C1 segment of cervical spinal cord (tissue), 14 donors: ENCODE measurements at regions not wholly inside any gene's neighbourhood (a gene's known extent, or its start where the extent isn't known, plus 50 kb on each side); places are given as distances from the start of the nearest gene placed in this dataset.
"Not testable (repeated sequence)": the region's sequence is repeated elsewhere in the genome, so short reads cannot be mapped to it uniquely, and the experiment has no call there.

Experiments used
- DNase-seq, 14 donors: peaks; one replicate each; lab custom pipeline; 2025; lab: John Stamatoyannopoulos, UW

DNA sequence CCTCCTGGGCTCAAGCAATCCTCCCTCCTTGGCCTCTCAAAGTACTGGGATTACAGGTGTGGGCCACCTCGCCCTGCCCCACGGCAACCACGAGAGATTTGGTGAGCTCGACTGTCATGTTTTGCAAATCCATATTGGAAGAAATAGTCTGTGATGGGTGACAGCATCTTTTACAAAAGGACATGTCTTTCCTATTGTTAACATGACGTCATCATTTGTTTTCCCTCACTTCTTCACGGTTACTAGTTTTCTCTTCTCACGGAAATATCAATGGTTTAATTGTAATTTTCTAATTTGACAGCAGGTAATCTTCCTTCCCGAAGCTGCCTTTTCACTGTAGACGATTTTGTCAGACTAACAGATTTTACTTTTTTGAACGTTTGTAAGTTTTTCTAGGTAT, 110.8 kb upstream of the GREM2 start:
- no peak for DNase-seq

DNA sequence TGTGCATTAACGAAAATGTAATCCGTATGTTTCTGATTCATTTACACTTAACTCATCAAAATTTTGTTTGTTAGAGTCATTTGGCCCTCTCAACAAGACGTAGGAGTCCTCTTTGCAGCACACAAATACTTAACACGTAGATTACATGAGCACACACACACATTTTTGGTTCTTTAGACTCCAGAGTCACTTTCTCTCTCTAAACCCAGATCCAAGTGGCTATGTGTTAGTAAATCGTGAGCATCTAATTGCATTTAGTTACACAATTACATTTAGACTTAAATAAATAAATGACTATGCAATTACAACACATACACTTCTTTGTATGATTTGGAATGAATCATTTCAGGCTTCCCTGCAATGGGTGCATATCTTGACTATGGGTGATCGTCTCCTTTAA, 109.0 kb upstream of the GREM2 start:
- no peak for DNase-seq

DNA sequence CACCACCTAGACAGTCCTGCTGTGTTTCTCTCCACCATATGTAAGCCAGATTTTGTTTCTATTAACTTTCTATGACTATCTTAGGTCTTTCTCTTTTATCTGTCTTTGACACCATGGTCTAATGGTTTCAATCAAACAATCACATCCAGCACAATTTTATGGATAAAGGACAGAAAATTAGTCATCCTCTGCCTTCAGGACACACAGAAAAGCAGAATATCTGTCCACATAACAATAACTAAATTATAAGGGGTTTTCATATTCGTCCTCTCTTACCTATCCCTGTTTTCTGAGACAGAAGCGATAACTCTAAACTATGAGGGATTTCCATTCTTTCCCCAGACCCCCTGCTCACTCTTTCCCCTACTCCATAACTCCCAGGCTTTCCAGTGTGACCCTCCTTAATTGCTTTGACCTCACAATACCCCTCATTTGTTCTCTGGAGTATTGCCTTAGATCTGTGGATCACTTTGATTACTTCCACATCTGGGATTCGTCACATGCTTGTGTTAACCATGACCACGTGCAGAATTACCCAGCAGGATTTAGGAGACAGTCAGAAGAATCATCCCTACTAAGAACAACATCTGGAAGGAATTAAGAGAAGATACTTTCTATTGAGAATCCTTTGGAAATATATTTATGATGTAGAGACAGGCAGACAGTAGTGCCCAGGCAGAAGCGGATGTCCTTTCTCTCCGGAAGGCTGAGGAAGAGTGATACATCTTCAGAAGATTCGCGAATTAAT, 108.2 kb upstream of the GREM2 start:
- DNase-seq, result no peak

DNA sequence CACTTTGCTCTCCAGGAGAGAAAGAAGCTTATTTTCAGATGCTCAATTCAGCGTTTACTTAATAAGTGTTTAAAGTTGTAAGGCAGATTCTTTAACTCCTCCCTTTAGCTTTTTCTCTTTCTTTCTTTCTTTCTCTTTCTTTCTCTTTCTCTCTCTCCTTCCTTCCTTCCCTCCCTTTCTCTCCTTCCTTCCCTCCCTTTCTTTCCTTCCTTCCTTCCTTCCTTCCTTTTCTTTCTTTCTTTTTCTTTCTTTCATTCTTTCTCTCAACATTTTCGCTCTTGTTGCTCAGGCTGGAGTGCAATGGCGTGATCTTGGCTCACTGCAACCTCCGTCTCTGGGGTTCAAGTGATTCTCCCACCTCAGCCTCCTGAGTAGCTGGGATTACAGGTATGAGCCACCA, 104.6 kb upstream of the GREM2 start:
- DNase-seq, result not testable (repeated sequence)

DNA sequence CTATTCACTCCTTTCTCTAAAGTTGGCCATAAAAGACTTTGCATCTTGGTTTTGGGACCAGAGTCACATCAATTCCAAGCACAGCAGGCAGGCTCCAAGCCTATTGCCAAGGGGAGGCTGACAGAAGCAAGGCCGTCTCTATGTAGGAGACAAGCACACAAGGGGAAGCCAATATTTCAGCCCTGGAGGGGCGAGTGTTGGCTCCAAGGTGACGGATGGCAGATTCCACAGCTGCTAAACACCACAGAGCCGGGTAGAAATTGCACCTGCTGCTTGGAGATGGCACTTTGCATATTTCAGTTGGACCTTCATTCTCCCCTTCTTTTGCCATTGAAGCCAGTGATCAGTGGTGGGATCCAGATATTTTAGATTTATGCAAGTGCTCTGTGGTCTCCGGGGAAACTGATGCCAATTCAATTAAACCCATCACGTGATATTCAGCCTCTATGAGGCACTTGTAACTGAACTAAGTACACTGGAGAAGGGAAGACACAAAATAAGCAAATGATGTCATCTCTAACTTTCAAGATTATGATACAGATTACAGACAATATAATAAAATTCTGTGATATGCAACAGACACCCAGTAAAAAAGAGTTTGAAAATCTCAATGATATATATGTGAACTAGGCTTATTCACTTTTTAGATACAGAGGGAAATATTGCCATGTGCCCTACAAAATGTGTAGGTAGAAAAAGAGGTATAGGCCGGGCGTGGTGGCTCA, 102.8 kb upstream of the GREM2 start:
- peak in 2 of 14 donors; percentile 1 to 13 for DNase-seq

DNA sequence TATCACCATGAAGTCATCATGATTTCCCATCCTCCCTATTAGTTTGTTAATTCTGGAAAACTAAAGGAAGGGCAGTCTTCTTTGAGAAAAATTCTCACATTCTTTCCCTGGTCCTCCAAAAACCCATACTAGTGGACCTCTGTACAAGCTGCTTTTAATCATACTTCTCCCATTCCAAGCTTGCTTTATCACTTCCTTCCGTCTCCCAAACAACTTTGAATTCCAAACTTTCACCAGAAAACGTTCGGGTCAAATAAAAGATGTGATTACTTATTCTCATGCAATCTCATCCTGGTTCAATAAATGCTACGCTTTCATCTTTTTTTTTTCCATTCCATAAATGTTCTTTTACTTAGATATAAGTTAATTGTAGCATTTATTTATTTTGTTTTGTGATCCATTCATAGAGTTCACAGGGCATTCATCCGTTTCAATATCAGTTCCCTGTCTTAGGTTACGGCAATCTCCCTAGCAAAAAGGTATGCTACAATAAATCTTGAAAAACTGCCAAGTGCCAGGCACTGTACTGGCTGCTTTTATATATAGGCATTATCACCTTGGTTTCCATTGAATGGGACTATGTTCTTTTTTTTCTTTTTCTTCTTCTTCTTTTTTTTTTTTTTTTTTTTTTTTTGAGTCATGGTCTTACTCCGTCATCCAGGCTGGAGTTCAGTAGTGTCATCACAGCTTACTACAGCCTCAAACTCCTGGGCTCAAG, 100.2 kb upstream of the GREM2 start:
- DNase-seq, result no peak

DNA sequence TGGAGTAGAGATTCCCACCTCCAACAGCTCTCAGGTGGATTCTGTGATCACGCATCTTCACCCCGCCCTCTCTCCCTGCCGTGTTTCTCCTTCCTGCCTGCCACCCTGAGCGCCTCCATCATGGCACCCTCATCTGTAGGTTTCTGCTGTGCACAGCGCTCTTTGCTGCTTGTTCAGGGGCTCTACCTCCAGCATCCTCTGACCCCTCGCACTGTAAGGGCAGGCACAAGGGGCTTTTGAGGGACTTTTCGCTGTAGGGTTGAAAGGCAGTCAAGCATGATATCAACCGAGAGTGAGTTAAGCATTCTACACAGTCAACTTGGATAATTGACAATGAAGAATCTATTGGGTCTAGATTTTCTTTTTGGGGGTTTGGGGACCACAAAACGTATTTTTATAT, 99.1 kb upstream of the GREM2 start:
- no peak for DNase-seq

DNA sequence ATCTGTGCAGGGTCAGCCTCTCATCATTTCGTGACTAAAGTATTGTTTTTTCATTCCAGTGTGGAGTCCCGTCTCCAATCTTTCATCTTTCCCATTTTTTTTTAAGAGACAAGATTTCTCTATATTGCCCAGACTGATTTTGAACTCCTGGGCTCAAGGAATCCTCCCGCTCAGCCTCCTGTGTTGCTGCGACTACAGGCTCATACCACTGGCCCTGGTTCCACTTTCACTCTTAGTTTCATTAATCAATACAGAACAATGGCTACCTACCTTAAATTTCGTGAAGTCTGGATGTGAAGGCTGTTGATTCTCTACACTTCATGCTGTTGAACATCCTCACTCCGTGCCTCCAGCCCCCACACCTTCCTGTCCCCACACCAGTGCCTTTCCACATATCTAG, 97.7 kb upstream of the GREM2 start:
- DNase-seq, result no peak

DNA sequence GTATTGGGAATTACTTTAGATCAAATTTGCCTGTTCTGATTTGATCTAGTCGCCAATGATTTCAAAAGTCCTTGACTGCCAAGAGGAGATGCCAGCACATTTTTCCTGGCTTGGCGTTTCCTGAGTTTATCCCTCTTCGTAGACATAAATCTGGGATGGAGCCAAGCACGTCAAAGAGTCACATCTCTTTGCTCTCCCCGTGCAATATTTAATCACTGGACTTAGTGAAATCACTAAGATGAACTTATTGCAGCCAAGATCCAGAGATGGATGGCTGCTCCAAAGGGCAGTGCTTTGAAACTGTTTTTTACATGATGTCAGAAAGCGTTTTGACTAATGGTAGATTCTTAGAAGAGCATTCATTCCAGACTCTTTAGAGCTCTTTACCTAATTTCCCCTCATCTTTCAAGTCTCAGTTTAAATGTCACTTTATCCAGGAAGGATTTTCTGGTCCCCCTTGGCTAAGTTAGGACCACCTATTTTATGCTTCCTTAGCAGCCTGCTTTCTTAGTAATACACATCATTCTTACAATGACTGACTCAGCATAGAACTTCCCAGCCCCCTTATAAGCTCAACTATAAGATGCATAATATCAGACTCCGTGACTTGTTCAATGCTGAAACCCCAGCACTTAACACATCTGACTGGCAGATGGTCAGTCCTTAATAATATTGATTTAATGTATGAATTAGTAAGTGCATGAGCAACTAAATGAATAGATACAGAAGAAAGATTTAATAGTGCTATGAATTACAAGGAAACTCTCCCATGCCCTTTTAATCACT, 94.4 kb upstream of the GREM2 start:
- DNase-seq, result no peak

DNA sequence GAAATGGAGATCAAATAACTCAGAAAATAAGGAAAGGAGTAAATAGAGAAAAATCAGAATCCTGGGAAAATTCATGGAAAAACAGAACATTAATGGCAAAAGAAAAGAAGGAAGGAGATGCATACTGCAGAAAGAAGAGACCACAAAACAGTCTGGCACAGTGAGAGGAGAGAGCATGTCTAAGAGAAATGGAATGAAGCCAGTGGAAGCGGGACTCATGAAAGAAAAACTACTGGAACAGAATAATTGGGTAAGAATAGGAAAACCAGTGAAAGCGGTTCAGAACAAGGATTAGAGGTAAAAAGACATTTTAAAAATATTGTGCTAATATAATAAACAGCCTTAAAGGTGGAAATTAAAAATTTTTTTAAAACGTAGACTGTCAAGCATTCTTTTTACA, 93.6 kb upstream of the GREM2 start:
- no peak for DNase-seq

DNA sequence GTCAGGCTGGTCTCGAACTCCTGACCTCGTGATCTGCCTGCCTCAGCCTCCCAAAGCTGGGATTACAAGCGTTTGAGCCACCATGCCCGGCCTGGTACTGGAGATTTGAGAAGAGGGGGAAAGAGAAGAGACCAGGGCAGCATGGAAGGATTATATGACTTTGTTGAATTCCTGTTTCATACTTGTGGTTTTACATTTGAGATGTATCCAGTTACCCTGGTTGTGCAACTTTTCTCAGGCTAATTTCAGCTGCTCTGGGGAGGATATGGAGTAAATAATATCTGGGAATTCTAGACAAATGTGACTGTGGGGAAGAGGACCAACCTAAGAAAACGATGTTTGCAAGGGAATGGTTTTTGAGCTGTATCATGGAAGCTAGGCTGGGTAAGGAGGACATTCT, 89.5 kb upstream of the GREM2 start:
- no peak for DNase-seq

DNA sequence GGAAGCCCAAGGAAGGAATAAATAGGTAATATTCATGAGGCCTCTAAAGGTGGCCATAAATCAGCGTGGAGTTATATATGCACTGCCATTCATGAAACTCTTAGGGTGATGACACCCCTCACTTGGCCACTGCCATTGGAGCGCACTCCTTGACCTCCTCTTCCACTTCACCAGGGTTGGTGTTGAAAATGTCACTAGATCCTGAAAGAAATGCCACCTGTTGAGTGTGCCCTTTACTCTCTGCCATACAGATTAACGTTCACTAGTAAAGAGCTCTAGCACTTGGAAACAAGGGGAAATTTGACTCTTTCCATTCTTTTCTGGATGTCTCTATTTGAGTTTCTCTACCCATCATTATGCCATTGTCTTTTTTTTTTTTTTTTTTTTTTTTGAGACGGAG, 83.5 kb upstream of the GREM2 start:
- DNase-seq, result no peak

DNA sequence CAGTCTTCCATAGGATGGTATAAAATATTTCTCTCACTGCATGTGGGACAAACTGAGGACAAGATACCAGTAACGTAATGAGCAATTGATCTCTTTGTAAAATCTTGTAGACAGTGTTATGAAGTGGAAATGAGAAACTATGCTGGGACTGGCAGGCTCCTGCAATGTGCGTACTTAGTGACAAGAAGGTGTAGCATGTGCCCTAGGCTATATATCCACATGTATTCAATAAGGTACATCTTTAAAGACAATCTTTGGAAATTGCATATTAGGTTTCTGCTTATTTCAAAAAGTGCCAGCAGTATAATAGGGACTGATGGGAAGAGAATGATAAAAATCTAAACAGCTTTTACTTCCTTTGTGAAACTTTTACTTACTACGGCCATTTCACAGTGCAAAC, 81.9 kb upstream of the GREM2 start:
- no peak for DNase-seq

DNA sequence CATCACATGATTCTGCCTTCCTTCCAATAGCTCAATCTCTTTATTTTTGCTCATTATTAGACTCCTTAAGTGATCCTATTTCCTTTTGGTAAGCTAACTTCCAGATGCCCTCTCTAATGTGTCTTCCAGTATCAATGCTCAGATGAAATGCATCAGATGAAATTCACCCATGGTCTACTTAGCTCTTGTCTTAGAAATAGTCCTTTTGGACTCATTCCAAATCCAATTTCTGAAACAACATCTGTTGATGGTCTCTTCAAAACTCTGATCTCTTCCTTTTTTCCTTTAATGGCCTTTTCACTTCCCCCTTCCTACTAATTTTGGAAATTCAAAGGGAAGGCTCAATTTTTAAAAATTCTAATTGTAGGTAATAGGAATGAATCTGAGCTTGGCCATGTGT, 81.1 kb upstream of the GREM2 start:
- DNase-seq, result no peak

DNA sequence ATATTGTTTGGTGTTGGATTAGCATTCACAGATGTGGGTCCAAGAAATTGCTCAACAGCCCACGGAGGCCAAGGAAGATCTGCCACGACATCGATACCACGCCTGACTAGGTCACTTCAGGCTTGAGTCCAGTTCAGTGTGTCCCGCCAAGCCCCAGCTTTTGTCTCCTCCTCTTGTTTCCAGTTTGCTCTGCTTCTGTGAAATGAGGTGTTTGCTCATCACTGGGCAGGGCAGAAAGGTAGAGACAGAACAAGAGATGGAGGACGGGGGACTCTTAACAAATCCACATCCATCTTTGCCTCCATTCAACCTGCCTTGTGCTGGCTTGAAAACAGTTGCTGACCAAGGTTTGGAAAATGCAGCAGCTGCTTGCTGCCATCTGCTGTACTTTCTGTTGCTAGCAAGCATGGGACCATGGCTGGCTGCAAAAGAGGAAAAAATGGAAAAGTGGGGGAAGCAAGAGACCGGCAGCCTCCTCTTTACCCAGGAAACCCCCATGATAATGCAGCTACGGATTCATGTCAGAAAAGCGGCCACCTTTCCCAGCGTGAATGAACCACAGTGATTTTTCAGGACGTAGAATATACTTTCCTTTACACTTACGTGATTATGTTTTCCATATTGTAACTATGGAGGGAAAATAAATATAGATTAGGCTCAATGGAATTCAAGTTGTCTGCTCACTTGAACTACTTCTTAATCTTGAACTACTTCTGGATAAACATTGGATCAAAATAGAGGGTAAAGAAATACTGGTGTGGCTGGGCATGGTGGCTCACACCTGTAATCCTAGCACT, 80.2 kb upstream of the GREM2 start:
- peak in 9 of 14 donors; percentile 2 to 37 (median 23) for DNase-seq

DNA sequence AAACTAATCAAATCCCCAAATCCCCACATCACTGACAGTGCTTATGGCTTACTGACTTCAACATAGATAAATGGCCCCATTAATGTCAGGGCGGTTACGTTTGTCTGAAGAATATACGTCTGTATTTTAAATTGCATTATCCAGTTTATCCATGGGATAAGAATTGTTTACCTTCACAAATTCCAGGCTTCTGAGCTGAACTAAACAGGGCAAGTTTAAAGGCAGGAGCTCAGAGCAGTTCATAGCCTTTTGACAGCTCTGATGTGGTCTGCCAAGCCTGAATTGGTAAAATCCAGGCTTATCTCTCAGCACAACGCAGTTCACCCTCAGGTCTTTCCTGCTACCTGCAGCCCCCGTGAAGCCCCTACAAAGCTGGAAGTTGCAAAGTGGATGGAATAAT, 79.5 kb upstream of the GREM2 start:
- no peak for DNase-seq

DNA sequence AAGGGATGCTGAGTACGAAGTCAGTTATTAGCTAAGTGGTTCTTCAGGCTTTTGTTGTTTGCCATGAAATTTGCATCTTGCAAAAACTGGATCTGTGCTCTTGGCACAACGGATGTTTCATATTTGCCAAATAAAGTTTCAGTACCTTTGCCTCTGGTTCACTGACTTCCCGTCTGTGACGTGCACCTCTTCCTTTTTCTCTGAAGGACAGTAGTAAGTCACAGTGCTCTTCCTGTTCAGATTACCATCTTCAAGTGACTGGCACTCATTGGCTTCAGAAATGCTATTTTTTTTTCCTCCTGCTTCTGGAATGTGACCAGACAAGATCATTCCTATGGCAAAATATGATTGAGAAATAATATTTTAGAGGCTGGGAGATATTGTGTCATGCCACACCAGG, 75.9 kb upstream of the GREM2 start:
- DNase-seq, result no peak

DNA sequence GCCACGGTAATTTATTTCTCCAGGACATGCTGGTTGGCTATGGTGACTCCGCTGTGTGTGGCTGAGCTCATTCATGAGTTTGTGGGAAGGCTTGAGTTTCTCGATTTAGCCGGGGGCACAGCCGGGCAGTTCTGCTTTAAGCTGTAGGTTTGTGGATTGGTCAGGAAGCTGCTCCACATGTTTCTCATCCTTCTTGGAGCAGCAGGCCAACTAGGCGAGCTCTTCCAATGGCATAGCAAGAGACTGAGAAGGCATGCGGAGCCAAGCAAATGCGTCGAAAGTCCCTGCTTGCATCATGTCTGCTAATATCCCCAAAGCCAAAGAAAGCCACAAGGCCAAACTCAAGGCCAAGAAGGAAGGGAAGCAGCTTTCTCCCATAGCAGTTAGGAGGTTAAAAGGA, 71.6 kb upstream of the GREM2 start:
- DNase-seq, result no peak

DNA sequence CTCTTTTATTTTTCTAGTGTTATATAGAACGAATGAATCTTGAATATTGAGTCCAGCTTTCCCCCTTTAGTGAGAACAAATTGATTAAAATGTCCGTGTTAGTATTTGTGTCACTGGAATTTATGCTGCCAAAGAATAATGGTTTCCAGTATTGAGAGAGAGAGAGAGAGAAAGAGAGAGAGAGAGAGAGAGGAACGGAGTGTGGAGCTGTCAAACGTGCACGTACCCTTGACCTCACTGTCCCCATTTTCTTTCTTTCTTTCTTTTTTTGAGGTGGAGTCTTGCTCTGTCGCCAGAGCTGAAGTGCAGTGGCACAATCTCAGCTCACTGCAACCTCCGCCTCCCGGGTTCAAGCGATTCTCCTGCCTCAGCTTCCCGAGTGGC, 70.9 kb upstream of the GREM2 start:
- no peak for DNase-seq

DNA sequence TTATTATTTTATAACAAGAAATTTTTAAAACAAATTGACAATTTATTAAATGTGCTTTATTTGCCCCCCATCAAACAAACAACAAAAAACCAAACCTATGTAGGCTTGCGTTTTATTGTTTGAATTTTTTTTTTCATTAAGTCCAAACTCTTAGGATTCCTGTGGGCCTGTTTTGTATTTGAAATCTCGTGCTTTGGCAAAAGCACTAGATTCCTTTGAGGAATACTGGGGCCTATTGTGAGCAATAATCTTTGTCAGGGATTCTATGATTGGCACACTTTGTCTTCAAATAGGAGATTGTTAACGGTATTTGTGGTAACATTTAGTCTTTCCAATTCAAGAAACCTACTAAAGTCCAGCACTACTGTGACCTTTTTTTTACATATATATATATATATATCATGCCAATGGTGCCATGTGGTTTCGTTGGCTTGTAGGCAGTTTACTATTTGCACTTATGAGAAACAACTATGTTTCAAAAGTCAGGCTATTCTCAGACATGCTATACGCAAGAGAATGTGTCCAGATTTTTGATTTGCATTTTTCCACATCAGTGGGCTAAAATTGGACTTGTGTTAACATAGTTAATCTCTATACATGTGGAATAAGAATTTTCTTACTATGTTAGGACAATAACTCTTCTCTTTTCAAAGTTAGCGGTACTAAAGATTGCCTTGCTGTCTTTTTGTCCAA, 70.4 kb upstream of the GREM2 start:
- no peak for DNase-seq
